ENCODE measurements at regions not wholly inside any gene's neighbourhood (a gene's known extent, or its start where the extent isn't known, plus 50 kb on each side); places are given as distances from the start of the nearest gene placed in this dataset.

DNA sequence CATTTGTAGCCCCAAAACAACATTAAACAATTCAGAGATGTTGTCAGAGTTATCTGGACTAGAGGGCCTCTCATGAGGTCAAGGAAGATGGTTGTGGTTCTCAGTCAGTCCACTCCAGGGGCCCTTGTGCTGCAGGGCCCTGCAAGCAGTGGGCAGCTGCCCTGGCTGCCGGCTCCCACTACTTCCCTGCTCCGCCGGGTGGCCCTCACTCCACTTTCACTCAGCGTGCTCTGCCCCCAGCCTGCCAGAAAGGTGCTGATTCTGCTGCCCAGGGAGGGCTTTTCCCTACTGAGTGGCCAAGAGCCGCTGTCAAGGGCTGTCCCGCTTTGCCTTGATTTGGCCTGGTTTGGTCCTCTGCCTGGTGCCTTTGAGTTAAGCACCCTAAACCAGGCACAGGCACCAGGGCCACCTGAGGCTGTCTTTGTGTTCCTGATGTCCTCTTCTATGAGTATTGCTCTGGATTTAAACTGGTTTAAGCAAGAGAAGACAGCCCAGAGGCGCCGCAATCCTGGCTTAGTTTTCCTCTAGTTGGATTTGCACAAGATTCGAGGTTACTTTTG, 117.2 kb downstream of the GADD45G start:
- ATAC-seq: no peak
- intact Hi-C loops (cut with DNase I, micrococcal nuclease): no loop called here
- H3K36me3 ChIP-seq (ENCODE audit: low read depth): no peaks in the 10 kb centered on the region
- TF ChIP-seq, protein P1, sequence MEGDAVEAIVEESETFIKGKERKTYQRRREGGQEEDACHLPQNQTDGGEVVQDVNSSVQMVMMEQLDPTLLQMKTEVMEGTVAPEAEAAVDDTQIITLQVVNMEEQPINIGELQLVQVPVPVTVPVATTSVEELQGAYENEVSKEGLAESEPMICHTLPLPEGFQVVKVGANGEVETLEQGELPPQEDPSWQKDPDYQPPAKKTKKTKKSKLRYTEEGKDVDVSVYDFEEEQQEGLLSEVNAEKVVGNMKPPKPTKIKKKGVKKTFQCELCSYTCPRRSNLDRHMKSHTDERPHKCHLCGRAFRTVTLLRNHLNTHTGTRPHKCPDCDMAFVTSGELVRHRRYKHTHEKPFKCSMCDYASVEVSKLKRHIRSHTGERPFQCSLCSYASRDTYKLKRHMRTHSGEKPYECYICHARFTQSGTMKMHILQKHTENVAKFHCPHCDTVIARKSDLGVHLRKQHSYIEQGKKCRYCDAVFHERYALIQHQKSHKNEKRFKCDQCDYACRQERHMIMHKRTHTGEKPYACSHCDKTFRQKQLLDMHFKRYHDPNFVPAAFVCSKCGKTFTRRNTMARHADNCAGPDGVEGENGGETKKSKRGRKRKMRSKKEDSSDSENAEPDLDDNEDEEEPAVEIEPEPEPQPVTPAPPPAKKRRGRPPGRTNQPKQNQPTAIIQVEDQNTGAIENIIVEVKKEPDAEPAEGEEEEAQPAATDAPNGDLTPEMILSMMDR (IDR thresholded peaks at IDR 0.05): no peak
- no peak overlapping the region for H3K4me3 ChIP-seq
- no peaks in the 10 kb centered on the region for H3K9me3 ChIP-seq
- H3K4me1 ChIP-seq (ENCODE audit: low read depth): no peaks in the 10 kb centered on the region
- DNase-seq: no peak

DNA sequence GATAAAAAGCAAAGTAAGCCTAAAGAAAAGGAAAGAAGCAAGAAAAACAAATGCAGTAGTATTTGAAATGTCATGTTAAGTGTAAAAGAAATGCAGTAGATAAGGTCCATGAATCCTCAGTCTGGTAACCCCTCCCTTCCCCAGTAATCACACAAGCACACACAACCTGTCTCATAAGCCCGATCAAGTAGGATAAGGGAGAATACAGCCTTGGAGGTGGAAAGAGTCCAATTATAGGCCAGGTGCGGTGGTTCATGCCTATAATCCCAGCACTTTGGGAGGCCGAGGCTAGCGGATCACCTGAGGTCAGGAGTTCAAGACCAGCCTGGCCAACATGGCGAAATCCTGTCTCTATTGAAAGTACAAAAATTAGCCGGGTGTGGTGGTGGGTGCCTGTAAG, 117.9 kb downstream of the GADD45G start:
- Histone ChIP-seq H3K36me3 (ENCODE audit: low read depth) (no peaks in the 10 kb centered on the region), H3K9me3 (no peaks in the 10 kb centered on the region), H3K4me3 (no peak overlapping the region), H3K4me1 (ENCODE audit: low read depth) (no peaks in the 10 kb centered on the region)
- intact Hi-C loops (cut with DNase I, micrococcal nuclease): no loop called here
- TF ChIP-seq, protein P1 (IDR thresholded peaks at IDR 0.05): no peak
- DNase-seq (no peak), ATAC-seq (no peak)

DNA sequence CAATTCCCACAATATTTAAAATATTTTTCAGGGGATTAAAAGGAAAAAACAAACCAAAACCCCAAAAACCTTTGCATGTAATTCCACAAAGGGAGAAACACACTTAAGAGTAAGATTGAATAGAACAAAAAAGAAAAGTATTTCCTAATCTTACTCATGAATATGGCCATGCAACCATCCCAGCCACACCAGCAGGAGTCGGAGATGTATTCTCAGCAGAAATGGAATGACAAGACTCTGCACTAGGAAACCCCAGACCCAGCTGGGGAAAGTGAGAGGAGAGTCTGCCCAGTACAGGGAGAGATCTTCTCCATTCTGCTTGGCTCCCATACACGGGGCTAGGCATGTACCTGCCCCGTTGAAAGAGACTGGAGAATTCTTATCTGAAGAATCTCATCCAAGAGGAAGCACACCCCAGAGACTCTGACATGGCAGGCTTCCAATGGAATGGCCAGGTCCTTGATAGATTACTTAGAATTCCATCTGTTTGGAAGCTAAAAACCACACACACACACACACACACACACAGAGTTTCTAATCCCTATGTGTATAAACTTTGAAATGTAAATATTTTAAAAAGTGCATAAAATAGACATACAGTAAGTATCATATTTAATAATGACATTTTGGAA, 118.8 kb downstream of the GADD45G start:
- DNase-seq: no peak

DNA sequence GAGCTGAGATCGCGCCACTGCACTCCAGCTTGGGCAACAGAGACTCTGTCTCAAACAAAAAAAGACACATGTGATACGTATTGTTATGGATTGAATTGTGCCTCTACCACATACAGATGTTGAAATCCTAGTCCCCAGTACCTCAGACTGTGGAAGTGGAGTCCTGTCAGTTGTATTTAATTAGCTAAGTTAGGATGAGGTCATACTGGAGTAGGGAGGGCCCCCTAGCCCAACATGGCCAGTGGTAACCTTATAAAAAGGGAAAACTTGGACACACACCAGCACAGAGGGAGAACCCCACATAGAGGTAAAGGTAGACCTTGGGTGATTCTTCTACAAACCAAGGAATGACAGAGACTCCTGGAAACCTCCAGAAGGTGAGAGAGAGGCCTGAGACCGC, 119.8 kb downstream of the GADD45G start:
- Histone ChIP-seq H3K4me3 (no peak overlapping the region), H3K36me3 (ENCODE audit: low read depth) (no peaks in the 10 kb centered on the region), H3K9me3 (no peaks in the 10 kb centered on the region), H3K4me1 (ENCODE audit: low read depth) (no peaks in the 10 kb centered on the region)
- DNase-seq (no peak), ATAC-seq (no peak)
- intact Hi-C loops (cut with DNase I, micrococcal nuclease): no loop called here
- TF ChIP-seq, protein P1 (IDR thresholded peaks at IDR 0.05): no peak

More for the DNA sequence above, 118.8 kb downstream of the GADD45G start:
- TF ChIP-seq, protein P1 (IDR thresholded peaks at IDR 0.05): no peak
- no peaks in the 10 kb centered on the region for H3K36me3 ChIP-seq (ENCODE audit: low read depth)
- intact Hi-C loops (cut with DNase I, micrococcal nuclease): no loop called here
- no peaks in the 10 kb centered on the region for H3K9me3 ChIP-seq
- H3K4me1 ChIP-seq (ENCODE audit: low read depth): no peaks in the 10 kb centered on the region
- H3K4me3 ChIP-seq: no peak overlapping the region
- no peak for ATAC-seq

DNA sequence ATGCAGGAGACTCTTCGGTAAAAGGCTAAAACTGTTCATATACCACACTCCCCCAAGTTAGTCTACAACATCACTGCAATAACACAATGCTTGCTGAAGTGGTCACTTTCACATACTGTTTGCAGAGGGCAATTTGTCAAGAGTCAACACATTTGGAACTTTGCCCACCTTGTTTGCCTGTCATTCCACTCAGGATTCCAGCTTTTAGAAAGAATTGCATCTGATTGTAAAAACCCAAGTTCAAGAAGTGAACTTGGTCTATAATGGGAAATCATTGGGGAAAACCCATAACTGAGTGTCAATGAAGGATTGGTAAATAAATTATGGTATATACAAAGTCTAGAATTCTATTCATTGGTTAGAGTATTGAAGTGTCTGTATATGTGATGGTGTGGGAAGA, 120.5 kb downstream of the GADD45G start:
- Histone ChIP-seq H3K4me3 (no peak overlapping the region), H3K36me3 (ENCODE audit: low read depth) (no peaks in the 10 kb centered on the region), H3K4me1 (ENCODE audit: low read depth) (no peaks in the 10 kb centered on the region), H3K9me3 (no peaks in the 10 kb centered on the region)
- TF ChIP-seq, protein P1 (IDR thresholded peaks at IDR 0.05): no peak
- ATAC-seq (no peak), DNase-seq (no peak)
- intact Hi-C loops (cut with DNase I, micrococcal nuclease): no loop called here
